ENCODE measurements at regions not wholly inside any gene's neighbourhood (a gene's known extent, or its start where the extent isn't known, plus 50 kb on each side); places are given as distances from the start of the nearest gene placed in this dataset.

- in situ Hi-C loops (cut with HindIII; ENCODE audit: low sequenced_read_pairs): no loop called here
- no peak for DNase-seq (ENCODE audit: low read depth, low spot score)
- H3K4me3 ChIP-seq (ENCODE audit: low read depth, low read length): no peak overlapping the region
- no peak for TF ChIP-seq CTCF (IDR thresholded peaks at IDR 0.05; ENCODE audit: low read depth, low read length)
Measured at GRCh38 chr14:101465795-101466448, 95.4 kb upstream of the DIO3 start.

- no peak overlapping the region for H3K4me3 ChIP-seq (ENCODE audit: low read depth, low read length)
- in situ Hi-C loops (cut with HindIII; ENCODE audit: low sequenced_read_pairs): no loop called here
- no peak for DNase-seq (ENCODE audit: low read depth, low spot score)
- TF ChIP-seq CTCF (IDR thresholded peaks at IDR 0.05; ENCODE audit: low read depth, low read length): no peak
Measured at GRCh38 chr14:101466456-101467180, 94.7 kb upstream of the DIO3 start.

GRCh38 chr14:101467181-101467926, 93.9 kb upstream of the DIO3 start:
- no peak for TF ChIP-seq CTCF (IDR thresholded peaks at IDR 0.05; ENCODE audit: low read depth, low read length)
- no peak for DNase-seq (ENCODE audit: low read depth, low spot score)

GRCh38 chr14:101469382-101470247, 91.7 kb upstream of the DIO3 start:
- in situ Hi-C loops (cut with HindIII; ENCODE audit: low sequenced_read_pairs): no loop called here
- no peak for TF ChIP-seq CTCF (IDR thresholded peaks at IDR 0.05; ENCODE audit: low read depth, low read length)
- H3K4me3 ChIP-seq (ENCODE audit: low read depth, low read length): no peak overlapping the region
- no peak for DNase-seq (ENCODE audit: low read depth, low spot score)

More at GRCh38 chr14:101467181-101467926, 93.9 kb upstream of the DIO3 start:
- in situ Hi-C loops (cut with HindIII; ENCODE audit: low sequenced_read_pairs): no loop called here
- H3K4me3 ChIP-seq (ENCODE audit: low read depth, low read length): no peak overlapping the region

- in situ Hi-C loops (cut with HindIII; ENCODE audit: low sequenced_read_pairs): no loop called here
- DNase-seq (ENCODE audit: low read depth, low spot score): no peak
- no peak overlapping the region for H3K4me3 ChIP-seq (ENCODE audit: low read depth, low read length)
- TF ChIP-seq CTCF (IDR thresholded peaks at IDR 0.05; ENCODE audit: low read depth, low read length): no peak
Measured at GRCh38 chr14:101470266-101470665, 91.0 kb upstream of the DIO3 start.

All from astrocyte of the spinal cord (primary cell).